HG02884 (cell line): ENCODE measurements at regions not wholly inside any gene's neighbourhood (a gene's known extent, or its start where the extent isn't known, plus 50 kb on each side); places are given as distances from the start of the nearest gene placed in this dataset.

Experiments used
- ATAC-seq: cut with Tn5 transposase; IDR thresholded peaks from one replicate; pipeline ENCODE4 v1.9.1; 2021; ENCODE audit warnings: mild to moderate bottlenecking, moderate library complexity; ENCODE audit not compliant: unreplicated experiment

GRCh38 chr6:21807299-21808044, 213.9 kb downstream of the SOX4 start:
- ATAC-seq = no peak

- ATAC-seq = no peak
Observed at GRCh38 chr6:21808045-21808470, 214.5 kb downstream of the SOX4 start.

GRCh38 chr6:21808551-21809242, 215.1 kb downstream of the SOX4 start:
- no peak for ATAC-seq

- ATAC-seq = no peak
Observed at GRCh38 chr6:21811484-21811883, 217.9 kb downstream of the SOX4 start.

GRCh38 chr6:21816231-21816630, 222.7 kb downstream of the SOX4 start:
- no peak for ATAC-seq

- no peak for ATAC-seq
Observed at GRCh38 chr6:21820442-21820841, 226.9 kb downstream of the SOX4 start.

GRCh38 chr6:21823371-21823770, 229.8 kb downstream of the SOX4 start:
- ATAC-seq = no peak

GRCh38 chr6:21824431-21825177, 231.1 kb downstream of the SOX4 start:
- ATAC-seq = no peak

- no peak for ATAC-seq
Observed at GRCh38 chr6:21826023-21826422, 232.5 kb downstream of the SOX4 start.

- no peak for ATAC-seq
Observed at GRCh38 chr6:21826904-21827303, 233.4 kb downstream of the SOX4 start.

GRCh38 chr6:21827425-21828202, 234.1 kb downstream of the SOX4 start:
- no peak for ATAC-seq

GRCh38 chr6:21828704-21829103, 235.2 kb downstream of the SOX4 start:
- ATAC-seq = no peak

- ATAC-seq = no peak
Observed at GRCh38 chr6:21829126-21829525, 235.6 kb downstream of the SOX4 start.

GRCh38 chr6:21831521-21832291, 238.2 kb downstream of the SOX4 start:
- ATAC-seq = no peak

- no peak for ATAC-seq
Observed at GRCh38 chr6:21836277-21836676, 242.7 kb downstream of the SOX4 start.

- ATAC-seq = no peak
Observed at GRCh38 chr6:21836772-21837425, 243.3 kb downstream of the SOX4 start.

- ATAC-seq = no peak
Observed at GRCh38 chr6:21840428-21840827, 246.9 kb downstream of the SOX4 start.

GRCh38 chr6:21842875-21843645, 249.5 kb downstream of the SOX4 start:
- no peak for ATAC-seq
